ENCODE measurements at regions not wholly inside any gene's neighbourhood (a gene's known extent, or its start where the extent isn't known, plus 50 kb on each side); places are given as distances from the start of the nearest gene placed in this dataset.
A peak's percentile ranks its signal among the peaks of the same experiment; 100 is the strongest.

DNA sequence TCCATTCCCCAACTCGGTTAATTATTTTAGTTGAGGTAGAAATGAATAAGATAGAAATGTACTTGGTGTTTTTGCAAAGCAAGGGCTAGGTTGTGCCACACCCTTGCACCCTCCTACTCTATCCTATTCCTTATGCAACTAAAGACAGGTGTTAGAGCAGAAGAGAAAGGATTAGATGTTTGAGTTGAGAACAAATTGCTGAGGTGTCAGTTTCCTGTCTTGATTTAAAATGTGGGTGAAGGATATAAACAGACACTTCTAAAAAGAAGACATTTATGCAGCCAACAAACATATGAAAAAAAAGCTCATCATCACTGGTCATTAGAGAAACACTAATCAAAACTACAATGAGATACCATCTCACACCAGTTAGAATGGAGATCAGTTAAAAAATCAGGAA lies 1256.2 kb downstream of the CNTNAP5 start:
- H3K56ac ChIP-seq (ENCODE audit: extremely low read depth, insufficient read depth, low read length): no peak overlapping the region
- no peak overlapping the region for H3K9ac ChIP-seq (ENCODE audit: low read depth, low read length)
- H3K23ac ChIP-seq (ENCODE audit: low read depth, low read length): no peak overlapping the region
- no peak overlapping the region for H2AFZ ChIP-seq (replicated peaks; ENCODE audit: low read length, poor library complexity)
- no TSS peak for BruUV-seq (replicated peaks)
- CTCF ChIA-PET: no interaction called here
- no peak overlapping the region for H3K18ac ChIP-seq (ENCODE audit: low read depth, low read length)
- H3K9me1 ChIP-seq (ENCODE audit: insufficient read depth, low read length): no peaks in the 10 kb centered on the region
- no peak overlapping the region for H4K5ac ChIP-seq (ENCODE audit: low read depth, low read length)
- no peak overlapping the region for H2BK5ac ChIP-seq (ENCODE audit: low read depth, low read length, poor library complexity, severe bottlenecking)
- in situ Hi-C loops (cut with MboI; ENCODE audit: low sequenced_read_pairs): no loop called here
- no peak overlapping the region for H3K27ac ChIP-seq (ENCODE audit: insufficient read depth, low read length)
- H3K27me3 ChIP-seq (ENCODE audit: control insufficient read depth, insufficient read depth, low read length): no peaks in the 10 kb centered on the region
- no peak overlapping the region for H4K91ac ChIP-seq (ENCODE audit: insufficient read depth, low read depth, low read length)
- dilution Hi-C loops (cut with HindIII; ENCODE audit: low sequenced_read_pairs, unreplicated experiment): no loop called here
- no peak for DNase-seq
- no peaks in the 10 kb centered on the region for H4K20me1 ChIP-seq (ENCODE audit: insufficient read depth, low read length)
- ATAC-seq (ENCODE audit: low read depth): no peak
- no peaks in the 10 kb centered on the region for H3K36me3 ChIP-seq (ENCODE audit: control insufficient read depth, insufficient read depth, low read length)
- no peaks in the 10 kb centered on the region for H3K79me1 ChIP-seq (ENCODE audit: low read depth in 1 of 2, low read length in 2 of 2)
- TF ChIP-seq RAD21 (IDR thresholded peaks at IDR 0.05; ENCODE audit: low read length) (no peak), MAFK (IDR thresholded peaks at IDR 0.05; ENCODE audit: low read depth, low read length) (peak; percentile 50), NFE2L2 (IDR thresholded peaks at IDR 0.05; ENCODE audit: low read depth, low read length) (no peak), MAZ (IDR thresholded peaks at IDR 0.05; ENCODE audit: borderline replicate concordance, low read depth, low read length) (no peak)
- H2BK20ac ChIP-seq (ENCODE audit: low read depth, low read length): no peak overlapping the region
- intact Hi-C loops (cut with micrococcal nuclease): no loop called here
- H2AK9ac ChIP-seq (replicated peaks; ENCODE audit: low read depth, low read length, poor library complexity): no peak overlapping the region
- no peak overlapping the region for H3K4me2 ChIP-seq (ENCODE audit: low read depth, low read length)
- H4K8ac ChIP-seq (ENCODE audit: low read depth in 2 of 2, low read length in 2 of 2): no peak overlapping the region
- POLR2A ChIA-PET (ENCODE audit: unreplicated experiment): no interaction called here
- no peak overlapping the region for H2BK15ac ChIP-seq (ENCODE audit: low read depth, low read length)
- no CpG with 5 or more reads among the region's 1 CpG for WGBS, 2 experiments (ENCODE audit: extremely low coverage in 2 of 2, insufficient read length in 1 of 2)
- no peak overlapping the region for H3K4me3 ChIP-seq (ENCODE audit: insufficient read depth, low read depth, low read length)
- no peak overlapping the region for H2AK5ac ChIP-seq (ENCODE audit: low read depth, low read length)
- no peaks in the 10 kb centered on the region for H3K4me1 ChIP-seq (ENCODE audit: control insufficient read depth, insufficient read depth, low read length)
- H2BK120ac ChIP-seq (ENCODE audit: low read depth, low read length): no peak overlapping the region
- no peak overlapping the region for H3K4ac ChIP-seq (ENCODE audit: low read depth, low read length)
- H3K9me3 ChIP-seq (ENCODE audit: control insufficient read depth, insufficient read depth, low read length): peaks cover 2% of the 10 kb centered on the region
- H3K14ac ChIP-seq (replicated peaks; ENCODE audit: low read depth, low read length): no peak overlapping the region

Data from IMR-90 (cell line).